ENCODE measurements at regions not wholly inside any gene's neighbourhood (a gene's known extent, or its start where the extent isn't known, plus 50 kb on each side); places are given as distances from the start of the nearest gene placed in this dataset.

DNA sequence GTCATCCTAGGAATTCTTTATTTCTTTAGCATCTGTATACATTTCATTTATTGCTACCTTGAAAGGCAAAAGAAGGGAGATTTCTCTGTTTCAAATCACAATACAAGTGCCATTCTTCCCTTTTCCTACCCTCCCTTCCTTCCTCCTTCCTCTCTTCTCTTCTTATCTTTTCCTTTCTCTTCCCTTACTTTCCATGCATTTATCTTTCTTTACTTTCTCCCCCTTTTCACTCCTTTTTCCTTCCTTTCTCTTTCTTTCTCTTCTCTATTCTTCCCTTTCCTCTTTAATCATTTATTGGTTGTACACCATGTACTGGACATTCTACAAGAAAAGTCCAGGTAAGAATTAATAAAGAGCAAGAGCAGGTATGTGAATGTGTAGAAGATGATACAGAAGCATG lies 251.0 kb upstream of the PEX5L start:
- TF ChIP-seq EZH2 (IDR thresholded peaks at IDR 0.05; ENCODE audit: borderline replicate concordance, low read depth, low read length, poor library complexity, severe bottlenecking) = no peak
- TF ChIP-seq, protein P1, sequence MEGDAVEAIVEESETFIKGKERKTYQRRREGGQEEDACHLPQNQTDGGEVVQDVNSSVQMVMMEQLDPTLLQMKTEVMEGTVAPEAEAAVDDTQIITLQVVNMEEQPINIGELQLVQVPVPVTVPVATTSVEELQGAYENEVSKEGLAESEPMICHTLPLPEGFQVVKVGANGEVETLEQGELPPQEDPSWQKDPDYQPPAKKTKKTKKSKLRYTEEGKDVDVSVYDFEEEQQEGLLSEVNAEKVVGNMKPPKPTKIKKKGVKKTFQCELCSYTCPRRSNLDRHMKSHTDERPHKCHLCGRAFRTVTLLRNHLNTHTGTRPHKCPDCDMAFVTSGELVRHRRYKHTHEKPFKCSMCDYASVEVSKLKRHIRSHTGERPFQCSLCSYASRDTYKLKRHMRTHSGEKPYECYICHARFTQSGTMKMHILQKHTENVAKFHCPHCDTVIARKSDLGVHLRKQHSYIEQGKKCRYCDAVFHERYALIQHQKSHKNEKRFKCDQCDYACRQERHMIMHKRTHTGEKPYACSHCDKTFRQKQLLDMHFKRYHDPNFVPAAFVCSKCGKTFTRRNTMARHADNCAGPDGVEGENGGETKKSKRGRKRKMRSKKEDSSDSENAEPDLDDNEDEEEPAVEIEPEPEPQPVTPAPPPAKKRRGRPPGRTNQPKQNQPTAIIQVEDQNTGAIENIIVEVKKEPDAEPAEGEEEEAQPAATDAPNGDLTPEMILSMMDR (conservative IDR thresholded peaks at IDR 0.05; ENCODE audit: low read depth, low read length) = no peak
